GM20000 (cell line): ENCODE measurements at regions not wholly inside any gene's neighbourhood (a gene's known extent, or its start where the extent isn't known, plus 50 kb on each side); places are given as distances from the start of the nearest gene placed in this dataset.

Source experiments
- DNase-seq: peaks from one replicate; pipeline ENCODE4 v3.0.0; 2012; ENCODE audit warnings: low spot score
- CTCF ChIP-seq: IDR thresholded peaks from 2 replicates; pipeline ENCODE4 v1.5.1; 2012; ENCODE audit warnings: mild to moderate bottlenecking, control low read depth; ENCODE audit errors: extremely low read depth, missing control alignments

- no peak for DNase-seq
- no peak for TF ChIP-seq CTCF
Observed at GRCh38 chr13:85469320-85469719, 329.9 kb downstream of the SLITRK6 start.

GRCh38 chr13:85462792-85463425 is 336.3 kb downstream of the SLITRK6 start:
- TF ChIP-seq CTCF: no peak
- DNase-seq: no peak

- TF ChIP-seq CTCF: no peak
- DNase-seq: no peak
Observed at GRCh38 chr13:85461621-85462020, 337.6 kb downstream of the SLITRK6 start.

GRCh38 chr13:85445534-85445933 is 353.7 kb downstream of the SLITRK6 start:
- TF ChIP-seq CTCF: no peak
- no peak for DNase-seq

- no peak for TF ChIP-seq CTCF
- DNase-seq: no peak
Observed at GRCh38 chr13:85441975-85442374, 357.2 kb downstream of the SLITRK6 start.

GRCh38 chr13:85441364-85441763 is 357.9 kb downstream of the SLITRK6 start:
- TF ChIP-seq CTCF: no peak
- no peak for DNase-seq

GRCh38 chr13:85436029-85436428 is 363.2 kb downstream of the SLITRK6 start:
- no peak for DNase-seq
- no peak for TF ChIP-seq CTCF
